LoVo (cell line): ENCODE measurements at regions not wholly inside any gene's neighbourhood (a gene's known extent, or its start where the extent isn't known, plus 50 kb on each side); places are given as distances from the start of the nearest gene placed in this dataset.
"Not testable (repeated sequence)": the region's sequence is repeated elsewhere in the genome, so short reads cannot be mapped to it uniquely, and the experiment has no call there.

Source experiments
- DNase-seq: peaks from one replicate; pipeline ENCODE4 v3.0.0-alpha.2; 2016; ENCODE audit warnings: low spot score

DNA sequence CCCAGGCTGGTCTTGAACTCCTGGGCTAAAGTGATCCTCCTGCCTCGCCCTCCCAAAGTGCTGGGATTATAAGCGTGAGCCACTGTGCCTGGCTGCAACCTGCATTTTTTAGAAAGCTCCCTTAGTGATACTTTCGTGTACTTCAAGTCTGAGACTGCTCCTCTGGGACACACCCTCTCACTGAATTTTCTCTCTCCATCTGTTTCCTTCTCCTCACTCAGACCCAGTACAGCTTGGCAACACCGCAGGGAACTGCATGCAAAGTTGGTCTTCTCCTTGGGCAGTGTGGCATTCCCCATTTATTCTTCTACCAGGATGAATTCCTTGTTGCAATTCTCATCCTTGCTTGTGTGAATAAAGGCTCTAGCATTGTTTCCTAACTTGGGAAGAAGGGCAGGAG is 175.9 kb downstream of the LPIN1 start:
- no peak for DNase-seq

DNA sequence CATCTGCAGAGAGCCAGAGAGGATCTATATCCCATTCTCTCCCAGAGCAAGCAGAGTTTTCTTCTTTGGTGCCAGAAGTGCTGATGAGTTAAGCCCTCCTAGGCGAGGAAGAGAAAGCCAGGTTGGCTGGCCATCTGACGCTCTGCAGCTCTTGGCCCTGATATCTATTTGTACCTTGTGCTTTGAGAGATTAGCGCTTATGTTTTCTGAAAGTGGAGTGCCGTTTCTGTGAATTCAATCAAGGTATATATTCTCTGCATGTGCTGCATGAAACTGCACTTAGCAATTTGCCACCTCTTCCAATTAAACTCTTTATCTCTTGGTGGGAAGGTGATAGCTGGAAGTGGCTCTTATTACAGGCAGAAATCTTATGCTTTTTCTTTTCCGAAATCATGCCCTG is 177.5 kb downstream of the LPIN1 start:
- DNase-seq, result no peak

DNA sequence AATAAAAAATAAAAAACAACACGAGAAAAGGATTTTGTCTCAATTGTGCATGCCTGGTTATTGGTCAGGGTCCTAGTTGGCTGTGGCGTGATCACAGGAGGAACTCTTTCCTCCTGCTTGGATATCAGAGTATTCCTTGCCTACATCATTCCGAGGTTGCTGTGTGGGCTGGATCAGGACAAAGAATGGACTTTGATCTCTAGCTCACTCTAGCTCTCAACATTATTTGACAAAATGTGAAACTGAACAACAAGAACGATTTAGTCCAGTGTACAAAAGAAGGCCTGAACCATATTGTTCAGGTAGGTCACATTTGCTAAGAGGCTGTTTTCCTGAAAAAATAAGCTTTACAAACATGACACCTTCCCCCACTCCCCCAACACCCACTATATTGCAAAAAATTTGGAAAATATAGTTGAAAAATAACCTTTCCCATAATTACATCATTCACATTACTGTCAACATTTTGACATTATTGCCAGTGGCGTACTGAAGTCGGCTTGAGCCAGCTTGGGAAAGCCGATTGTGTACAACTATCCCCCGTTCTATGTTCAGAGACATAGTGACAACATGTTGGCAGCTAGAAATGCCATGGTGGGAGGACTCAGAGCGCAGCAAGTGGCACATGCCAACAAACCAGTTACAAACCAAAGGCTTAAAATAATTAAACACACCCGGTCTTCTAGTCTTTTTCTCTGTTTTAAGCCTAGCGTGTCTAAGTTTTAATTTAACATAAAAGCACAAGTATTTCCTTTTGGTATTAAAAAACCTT is 179.0 kb downstream of the LPIN1 start:
- no peak for DNase-seq

DNA sequence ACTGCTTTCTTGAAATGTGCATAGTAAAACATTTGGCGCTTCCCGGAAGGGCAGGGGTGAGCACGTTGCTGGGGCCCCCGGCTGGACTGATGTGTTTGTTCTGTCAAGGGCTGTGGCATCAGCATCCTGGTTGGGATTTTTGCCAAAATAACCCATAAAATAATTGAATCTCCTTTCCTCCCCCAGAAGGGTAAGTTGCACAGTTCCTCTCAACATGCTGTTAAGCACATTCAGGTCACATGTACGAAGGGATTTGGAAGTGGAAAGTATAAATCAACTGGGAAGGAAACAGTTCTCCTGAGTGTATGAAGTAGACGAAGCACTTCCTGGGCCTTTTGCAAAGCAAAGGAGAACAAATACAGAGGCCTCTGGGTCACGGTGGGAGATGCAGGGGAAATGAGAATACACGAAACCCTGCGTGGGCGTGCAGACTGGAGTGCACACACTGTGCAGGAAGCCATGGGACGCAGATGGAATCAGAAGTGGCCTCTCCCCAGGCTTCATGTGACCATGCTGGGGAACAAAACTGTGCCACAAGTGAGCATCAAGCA is 183.9 kb downstream of the LPIN1 start:
- DNase-seq, result no peak

DNA sequence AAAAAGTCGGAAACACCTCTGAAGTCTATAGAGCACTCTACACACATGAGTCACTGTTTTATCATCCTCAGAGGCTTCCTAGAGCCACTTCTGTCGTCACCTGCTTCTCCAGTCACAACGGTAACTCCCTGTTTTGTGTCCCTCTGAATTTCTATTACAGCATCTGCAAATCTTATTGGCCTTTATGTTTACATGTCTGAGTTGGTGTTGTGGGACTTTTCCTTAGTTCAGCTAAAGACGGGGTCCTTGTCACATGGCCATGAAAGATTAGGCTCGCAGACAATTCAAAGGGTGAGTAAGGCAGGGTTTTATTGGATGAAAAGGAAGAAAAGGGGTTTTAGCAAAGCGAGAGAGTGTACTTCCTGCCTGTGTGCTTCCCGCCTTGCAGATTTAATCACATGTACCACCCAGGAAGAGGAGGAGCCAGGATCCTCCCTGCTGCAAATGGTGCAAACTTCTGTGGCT is 185.6 kb downstream of the LPIN1 start:
- DNase-seq, result no peak

DNA sequence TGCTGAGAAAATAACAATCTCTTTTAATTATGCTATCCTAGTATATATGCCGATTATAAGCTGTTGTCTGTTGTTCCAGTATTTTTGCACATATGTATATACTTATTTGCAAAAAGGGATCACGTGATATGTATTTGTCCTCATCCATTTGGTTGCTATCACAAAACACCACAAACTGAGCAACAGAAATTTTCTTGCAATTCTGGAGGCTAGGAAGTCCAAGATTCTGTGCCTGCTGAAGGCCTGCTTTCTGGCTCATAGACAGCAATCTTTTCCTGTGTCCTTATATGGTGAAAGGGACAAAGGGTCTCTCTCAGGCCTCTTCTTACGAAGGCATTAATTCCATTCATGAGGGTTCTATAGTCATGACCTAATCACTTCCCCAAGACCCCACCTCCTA is 186.5 kb downstream of the LPIN1 start:
- no peak for DNase-seq

DNA sequence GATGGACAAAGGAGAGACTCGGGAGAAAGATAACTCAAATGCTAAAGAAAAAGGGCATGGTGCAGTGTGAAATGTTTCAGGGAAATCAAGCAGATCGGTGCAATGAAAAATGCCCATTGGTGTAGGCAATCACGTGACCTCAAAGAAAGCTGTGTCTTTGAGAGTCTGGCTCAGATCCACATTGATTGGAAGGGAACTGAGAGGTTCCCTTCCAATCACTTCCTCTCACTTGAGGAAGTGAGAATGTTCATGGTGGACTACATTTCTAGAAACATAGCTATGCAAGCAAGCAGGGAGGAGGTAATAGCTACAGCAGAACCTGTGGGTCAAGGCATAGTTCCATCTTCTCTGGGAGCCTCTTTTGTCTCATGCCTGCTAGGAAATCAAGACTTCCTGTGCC is 187.4 kb downstream of the LPIN1 start:
- DNase-seq, result no peak

DNA sequence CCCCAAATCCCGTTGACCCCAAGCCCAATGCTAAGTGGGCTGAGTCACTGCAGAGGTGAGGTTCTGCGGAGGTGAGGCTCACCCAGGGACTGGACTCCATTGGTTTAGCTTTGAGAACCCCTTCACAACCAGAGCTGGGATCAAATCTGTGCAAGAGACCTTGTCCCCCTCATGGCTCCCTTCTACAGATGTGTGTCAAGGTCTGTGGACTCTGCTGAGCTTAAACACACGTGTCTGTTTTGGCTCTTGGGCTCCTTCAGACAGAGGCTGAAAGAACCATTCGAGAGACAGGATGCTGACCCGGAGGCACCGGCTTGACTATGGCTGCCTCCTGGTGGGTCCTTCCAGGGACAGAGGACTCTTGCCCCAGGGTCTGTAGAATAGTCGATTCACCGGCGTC is 190.3 kb downstream of the LPIN1 start:
- no peak for DNase-seq

DNA sequence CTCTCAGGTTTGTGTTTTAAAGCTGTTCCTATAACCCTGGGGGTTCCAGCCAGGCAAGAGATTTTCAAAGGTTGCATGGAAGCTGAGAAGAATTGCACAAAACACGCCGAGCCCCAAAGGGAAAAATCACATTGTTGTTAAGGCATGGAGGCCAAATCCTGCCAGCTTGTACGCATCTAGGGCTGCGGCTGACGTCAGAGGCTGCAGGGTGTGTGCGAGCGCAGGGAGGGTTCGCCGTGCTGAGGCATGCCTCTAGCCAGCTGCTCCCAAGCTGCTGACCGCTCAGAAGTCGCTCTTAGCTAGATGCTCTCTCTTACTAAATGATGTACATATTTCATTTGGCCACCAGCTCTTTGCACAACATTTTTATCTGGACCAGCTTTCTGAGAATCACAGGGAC is 191.8 kb downstream of the LPIN1 start:
- no peak for DNase-seq

DNA sequence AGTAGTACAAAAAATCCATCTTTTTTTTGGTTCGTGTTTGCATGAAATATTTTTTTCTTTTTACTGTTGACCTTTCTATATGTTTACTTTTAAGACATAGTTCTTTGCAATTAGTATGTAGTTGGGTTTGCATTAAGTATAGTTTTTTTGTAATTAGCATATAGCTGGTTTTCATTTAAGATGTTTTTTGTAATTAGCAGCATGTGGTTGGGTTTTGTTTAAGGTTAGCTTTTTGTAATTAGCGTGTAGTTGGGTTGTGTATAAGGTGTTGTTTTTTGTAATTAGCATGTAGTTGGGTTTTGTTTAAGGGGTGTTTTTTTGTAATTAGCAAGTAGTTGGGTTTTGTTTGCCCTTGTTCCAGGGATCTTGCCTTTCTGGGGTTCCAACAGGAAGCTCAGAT is 193.1 kb downstream of the LPIN1 start:
- DNase-seq, result no peak

DNA sequence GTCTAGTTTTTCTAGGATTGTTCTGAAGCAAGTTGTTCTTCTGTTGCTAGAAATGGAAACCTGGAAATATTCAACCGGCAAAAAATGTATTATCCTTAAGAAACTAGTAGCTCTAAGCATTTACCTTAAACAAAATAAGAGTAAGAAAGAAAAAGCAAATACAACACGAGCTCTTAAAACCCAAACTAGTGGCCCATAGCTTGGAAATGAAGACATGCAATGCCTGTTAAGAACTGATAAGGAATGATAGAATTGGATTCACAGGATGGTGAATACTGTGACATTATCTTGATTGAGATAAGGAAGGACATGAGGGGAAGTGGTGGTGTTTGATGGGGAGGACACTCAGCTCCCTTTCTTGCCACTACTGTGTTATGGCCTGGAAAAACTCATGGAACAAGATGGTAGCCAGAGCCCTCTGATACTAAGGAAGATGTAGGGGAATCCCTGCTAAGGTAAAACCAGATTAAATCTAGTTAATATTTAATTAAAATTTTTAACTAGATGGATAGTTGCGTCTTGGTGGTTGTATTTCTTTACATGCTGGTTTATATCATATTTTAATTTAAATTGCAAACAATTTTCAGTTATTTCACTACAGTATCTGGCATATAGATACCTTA is 193.8 kb downstream of the LPIN1 start:
- DNase-seq, result no peak

DNA sequence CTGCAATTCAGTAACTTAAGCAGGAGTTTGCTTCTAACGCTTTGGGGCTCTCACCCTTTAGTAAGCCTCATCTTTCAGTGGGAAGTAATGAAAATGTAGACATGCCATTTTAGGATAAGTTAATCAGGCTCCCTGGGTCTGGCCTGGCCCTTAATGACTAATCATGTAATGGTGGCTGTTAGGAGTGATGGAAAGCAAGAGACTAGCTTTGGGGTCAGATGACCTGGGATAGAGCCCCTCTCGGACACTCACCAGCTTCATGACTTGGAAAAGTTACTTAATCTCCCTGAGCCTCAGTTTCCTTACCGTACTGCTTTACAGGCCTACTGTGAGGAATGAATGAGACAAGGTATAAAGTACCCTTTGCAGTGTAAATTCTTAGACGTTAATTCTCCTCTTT is 194.4 kb downstream of the LPIN1 start:
- no peak for DNase-seq

DNA sequence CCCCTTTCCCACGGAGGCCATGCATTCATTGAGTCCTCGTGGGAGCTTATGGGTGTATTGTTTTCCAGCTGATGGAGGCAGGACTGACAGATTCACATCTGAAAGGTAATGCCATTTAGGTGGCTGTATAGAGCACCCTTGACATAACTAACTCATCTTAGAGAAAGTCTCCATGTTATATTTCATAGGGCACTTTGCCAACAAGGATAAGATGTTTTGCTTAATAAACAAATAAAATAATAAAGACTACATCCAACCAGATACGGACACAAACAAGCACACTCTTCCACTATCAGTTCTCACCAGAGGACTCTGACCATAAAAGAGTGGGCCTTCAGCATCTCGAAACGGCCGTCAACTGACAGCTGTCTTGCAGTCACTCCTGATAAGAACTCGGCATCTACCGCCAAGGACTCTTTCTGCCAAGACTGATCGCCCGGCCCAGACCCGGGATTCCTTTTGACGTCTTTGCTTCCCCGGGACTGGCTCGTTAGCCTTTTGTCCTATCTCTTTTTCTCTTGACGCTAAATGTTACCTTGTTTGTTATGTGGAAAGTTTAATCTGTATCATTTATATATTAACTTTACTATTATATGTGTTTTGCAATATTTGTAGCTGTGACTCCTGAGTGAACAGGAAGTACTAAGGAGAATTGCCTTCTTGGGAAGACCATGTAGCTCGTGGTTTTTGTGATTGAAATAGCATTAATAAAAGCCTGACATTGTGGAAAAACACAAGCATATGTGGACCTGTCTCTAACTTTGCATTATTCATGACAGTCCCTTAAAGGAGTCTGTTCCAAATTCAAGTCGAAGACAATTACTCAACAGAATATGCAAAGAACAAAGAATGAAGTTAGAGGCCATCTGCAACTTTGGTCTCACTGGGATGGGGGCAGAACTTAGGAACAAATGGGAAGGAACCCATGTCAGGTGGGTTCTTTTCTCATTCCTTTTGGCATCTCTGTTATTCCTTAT is 195.1 kb downstream of the LPIN1 start:
- DNase-seq, result no peak

DNA sequence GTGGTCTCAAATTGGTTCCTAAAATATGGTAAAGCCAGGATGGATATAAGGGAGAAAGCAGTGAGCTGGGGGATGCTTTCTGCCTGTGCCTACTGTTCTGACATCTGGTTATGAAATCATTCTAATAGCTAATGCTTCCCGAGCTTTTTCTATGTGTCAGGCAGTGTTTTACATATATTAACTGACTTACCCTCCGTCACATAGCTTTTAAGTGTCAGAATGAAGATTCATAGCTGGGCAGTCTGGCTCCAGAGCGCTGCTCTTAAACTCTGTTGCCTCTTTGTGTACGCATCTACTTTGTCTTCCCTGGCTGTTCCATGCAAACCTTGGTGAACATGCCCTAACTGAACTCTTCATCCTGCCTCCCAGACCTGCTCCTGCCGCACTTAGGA is 195.7 kb downstream of the LPIN1 start:
- DNase-seq, result no peak

DNA sequence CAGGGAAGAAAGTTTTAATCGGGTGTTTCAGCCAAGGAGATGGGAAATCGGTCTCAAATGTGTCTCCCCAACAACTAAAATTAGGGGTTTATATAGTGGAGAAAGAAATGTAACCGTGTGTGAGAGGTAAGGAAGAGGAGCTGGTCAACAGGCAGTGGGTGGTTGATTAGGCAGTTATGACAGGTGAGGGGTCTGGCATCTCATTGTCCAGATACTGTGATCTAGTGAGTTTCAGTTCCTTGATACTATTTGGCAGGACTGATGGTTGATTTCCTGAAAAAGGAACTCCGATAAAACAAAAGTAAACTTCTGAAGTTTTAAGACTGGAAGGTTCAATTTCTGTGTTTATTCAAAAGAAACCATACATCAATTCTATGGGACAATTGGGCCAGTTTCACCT is 197.9 kb downstream of the LPIN1 start:
- DNase-seq, result no peak

DNA sequence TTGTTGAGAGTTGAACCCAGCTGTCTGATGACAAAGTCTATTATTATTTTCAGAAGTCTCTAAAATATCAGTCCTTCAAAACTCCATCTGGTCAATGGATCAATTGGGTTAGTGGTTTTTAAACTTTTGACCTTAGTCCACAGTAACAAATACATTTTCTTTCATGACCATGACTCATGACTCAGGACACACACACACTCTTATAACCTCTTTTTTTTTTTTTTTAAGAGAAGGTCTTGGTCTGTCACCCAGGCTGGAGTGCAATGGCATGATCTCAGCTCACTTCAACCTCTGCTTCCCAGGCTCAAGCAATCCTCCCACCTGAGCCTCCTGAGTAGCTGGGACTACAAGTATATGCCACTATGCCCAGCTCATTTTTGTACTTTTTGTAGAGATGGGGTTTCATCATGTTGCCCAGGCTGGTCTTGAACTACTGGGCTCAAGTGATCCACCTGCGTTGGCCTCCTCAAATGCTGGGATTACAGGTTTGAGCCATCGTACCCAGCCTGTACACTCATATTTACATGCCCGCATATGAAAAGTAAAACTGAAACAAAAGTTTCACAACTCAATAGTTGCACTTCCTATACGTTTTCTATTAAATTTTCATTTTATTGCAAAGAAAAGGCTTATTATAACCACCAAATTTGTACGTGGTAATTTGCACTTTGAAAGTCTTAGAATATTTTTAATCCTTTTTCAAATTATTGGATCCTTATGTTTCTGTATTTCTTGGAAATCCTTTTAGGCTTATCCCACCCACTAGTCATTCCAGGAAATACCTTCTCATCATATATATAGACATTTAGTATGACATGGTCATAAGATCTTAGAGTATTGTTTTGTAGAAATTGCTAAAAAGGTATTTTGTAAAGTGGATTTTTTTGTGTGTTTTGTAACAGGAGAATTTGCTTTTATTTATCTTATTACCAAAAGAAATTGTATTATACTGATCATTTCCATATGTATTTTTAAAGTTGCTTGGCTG is 199.0 kb downstream of the LPIN1 start:
- DNase-seq, result no peak

DNA sequence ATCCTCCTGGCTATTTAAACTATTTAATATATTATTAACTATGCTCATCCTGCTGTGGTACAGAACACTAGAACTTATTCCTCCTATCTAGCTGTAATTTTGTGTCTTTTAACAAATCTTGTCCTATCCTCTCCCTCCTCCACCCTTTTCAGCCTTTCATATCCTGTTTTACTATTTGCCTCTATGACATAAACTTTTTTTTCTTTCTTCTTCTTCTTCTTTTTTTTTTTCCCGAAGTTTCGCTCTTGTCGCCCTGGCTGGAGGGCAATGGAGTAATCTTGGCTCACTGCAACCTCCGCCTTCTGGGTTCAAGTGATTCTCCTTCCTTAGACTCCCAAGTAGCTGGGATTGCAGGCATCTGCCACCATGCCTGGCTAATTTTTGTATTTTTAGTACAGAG is 201.5 kb downstream of the LPIN1 start:
- DNase-seq, result no peak

DNA sequence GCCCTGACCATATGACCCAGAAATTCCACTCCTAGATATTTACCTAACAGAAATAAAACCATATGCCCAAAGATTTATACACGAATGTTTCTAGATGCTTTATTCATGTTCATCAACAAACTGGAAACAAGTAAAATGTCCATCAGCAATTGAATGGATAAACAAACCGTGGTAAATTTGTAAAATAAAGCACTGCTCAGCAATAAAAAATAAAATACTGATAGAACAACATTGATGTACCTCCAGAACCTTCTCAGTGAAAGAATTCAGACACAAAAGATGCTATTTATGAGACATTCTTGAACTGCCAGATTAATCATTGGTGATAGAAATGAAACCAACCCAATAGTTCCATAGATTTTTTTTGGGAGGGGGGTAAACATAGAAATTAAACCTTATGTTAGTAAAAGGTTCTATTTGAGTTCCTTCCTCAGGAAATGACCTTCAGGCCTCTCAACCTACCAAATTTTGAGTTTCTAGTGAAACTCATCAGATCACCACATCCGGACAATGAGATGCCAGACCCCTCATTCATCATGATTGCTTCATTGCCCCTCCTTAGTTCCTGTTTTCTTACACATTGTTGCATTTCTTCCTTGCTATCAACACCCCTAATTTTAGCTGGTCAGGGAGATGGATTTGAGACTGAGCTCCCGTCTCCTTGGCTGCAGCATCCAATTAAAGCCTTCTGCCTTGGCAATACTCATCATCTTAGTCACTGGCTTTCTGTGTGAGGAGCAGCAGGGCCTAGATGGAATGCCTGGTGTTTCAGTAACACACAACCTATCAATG is 203.5 kb downstream of the LPIN1 start:
- no peak for DNase-seq

DNA sequence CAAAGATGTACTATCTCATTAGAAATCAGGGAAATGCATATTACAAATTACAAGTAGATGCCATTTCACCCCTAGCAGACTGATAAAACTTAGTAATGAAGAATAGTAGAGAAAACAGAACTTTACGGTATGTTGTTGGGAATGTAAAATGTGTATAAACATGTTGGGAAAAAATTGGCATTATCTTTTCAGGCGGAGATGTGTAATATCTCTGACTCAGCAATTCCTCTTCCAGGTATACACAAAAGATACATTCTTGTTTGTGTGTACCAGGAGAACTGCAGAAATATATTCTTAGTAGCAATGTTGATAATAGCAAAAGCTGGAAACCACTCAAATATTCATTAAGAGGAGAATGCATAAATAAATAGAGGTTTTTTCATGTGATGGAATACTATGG is 204.5 kb downstream of the LPIN1 start:
- DNase-seq, result no peak

DNA sequence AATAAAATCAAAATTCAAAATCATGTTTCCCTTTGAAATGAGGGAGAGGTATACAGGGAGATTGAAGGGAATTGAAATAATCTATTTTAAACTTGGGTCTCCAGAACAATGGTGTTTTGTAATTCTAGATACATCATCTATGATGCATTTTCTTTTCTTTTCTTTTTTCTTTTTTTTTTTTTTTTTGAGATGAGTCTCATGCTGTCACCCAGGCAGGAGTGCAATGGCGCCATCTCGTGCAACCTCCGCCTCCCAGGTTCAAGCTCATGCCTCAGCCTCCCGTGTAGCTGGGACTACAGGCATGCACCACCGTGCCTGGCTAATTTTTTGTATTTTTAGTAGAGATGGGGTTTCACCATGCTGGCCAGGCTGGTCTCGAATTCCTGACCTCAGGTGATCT is 205.1 kb downstream of the LPIN1 start:
- DNase-seq, result not testable (repeated sequence)
